ENCODE measurements at regions not wholly inside any gene's neighbourhood (a gene's known extent, or its start where the extent isn't known, plus 50 kb on each side); places are given as distances from the start of the nearest gene placed in this dataset.

DNA sequence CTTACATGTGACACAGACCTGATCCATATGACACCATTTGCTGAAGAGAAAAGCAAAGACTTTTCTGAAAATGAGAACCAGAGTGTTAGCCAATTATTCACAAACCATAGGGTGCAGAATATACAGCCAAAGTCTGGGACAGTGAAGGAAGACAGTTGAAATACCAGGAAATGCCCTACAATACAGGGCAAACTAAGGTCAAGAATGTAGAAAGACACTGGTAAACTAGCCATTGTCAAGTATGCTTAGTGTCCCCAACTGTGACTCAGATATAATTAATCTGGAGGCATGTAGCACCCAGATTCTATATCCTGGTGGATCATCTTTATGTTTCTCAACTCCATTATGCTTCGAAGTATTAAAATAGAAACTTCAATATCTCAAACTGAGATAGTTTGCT lies 200.9 kb upstream of the FSTL5 start:
- no peak for TF ChIP-seq POLR2A (IDR thresholded peaks at IDR 0.05; ENCODE audit: low read depth, low read length)
- TF ChIP-seq POU2F2 (IDR thresholded peaks at IDR 0.05; ENCODE audit: low read depth, low read length) = no peak

Data from GM12891 (cell line).